ENCODE measurements at regions not wholly inside any gene's neighbourhood (a gene's known extent, or its start where the extent isn't known, plus 50 kb on each side); places are given as distances from the start of the nearest gene placed in this dataset.

DNA sequence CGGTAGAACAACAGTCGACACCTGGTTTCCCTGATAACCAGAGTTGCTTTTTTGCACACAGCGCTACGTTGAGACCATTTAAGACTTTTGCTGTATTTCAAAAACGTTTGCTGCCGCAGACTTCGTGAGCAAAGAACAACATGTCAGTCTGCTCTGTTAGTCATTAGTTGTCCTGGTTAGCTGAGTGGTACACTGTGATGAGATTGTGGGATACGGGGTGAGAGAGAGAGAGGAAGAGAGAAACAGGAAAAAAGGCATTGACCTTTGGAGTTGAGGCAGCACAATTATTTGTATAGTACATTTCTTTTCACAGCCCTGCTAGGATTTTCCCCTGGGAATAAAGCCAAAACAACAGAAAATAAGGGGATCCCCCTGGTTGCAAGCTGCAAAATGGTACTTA, 306.1 kb upstream of the WWC1 start:
- in situ Hi-C loops (cut with MboI; ENCODE audit: low pct_unique_long_range_greater_than_20kb, low sequenced_read_pairs), result no loop called here
- no peak for DNase-seq

DNA sequence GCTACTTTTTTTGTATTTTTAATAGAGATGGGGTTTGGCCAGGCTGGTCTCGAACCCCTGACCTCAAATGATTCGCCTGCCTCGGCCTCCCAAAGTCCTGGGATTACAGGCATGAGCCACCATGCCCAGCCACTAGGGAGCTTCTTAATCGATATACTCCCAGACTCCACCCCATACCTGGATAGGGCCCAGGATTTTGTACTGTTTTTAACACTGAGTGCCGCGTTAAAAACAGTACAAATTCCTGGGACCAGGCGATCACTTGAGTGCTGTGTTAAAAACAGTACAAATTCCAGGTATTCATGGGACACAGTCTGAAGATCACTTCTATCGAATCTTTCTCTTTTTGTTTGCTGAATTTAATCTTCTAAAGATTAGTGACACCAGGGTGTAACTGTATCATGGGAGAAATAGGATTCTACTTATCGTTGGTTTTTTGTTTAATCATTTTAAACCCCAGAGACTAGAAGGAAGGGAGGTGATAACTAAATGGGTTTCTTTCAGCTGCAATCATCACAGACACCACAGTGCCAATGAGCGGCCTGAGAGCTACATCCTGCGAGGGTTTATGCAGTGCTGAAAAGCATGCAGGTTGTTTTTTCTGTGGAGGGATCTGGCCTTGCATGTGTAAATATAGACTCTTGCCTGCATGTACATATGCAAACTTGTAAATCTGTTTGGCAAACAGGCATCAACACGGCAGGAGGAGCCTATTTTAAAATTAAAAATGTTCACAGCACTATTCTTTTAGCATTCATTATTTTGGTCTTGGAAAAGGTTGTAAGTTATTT, 303.8 kb upstream of the WWC1 start:
- in situ Hi-C loops (cut with MboI; ENCODE audit: low pct_unique_long_range_greater_than_20kb, low sequenced_read_pairs), result no loop called here
- DNase-seq, result no peak

DNA sequence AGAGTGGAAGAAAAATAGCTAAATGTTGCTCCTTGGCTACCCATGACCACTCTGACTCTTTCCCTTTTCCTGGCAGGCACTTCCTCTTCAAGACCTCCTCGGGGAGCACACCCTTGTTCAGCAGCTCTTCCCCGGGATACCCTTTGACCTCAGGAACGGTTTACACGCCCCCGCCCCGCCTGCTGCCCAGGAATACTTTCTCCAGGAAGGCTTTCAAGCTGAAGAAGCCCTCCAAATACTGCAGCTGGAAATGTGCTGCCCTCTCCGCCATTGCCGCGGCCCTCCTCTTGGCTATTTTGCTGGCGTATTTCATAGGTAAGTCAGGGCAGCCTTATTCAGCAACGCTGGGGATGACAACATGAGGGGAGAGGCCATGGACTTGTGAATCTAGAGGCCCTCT, 298.6 kb upstream of the WWC1 start:
- no peak for DNase-seq
- in situ Hi-C loops (cut with MboI; ENCODE audit: low pct_unique_long_range_greater_than_20kb, low sequenced_read_pairs), result no loop called here

DNA sequence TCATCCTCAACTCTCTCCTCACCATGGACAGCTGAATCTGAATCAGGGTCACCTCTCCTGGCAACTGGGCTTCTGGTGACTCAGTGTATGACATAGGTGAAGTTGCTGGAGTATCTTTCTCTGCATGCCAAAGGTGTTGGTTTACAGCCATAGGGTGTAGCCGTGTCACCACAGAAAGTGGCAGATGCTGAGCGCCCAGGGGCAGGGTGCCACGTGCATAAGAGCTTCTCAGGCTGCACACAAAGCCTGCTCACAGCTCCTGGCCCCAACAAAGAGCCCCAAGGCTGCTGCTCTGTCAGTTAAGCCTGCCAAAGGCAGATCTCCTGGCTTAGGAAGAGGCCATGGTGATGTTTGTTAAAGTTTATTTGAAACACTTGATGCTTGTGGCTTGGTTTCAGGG, 297.7 kb upstream of the WWC1 start:
- no peak for DNase-seq

DNA sequence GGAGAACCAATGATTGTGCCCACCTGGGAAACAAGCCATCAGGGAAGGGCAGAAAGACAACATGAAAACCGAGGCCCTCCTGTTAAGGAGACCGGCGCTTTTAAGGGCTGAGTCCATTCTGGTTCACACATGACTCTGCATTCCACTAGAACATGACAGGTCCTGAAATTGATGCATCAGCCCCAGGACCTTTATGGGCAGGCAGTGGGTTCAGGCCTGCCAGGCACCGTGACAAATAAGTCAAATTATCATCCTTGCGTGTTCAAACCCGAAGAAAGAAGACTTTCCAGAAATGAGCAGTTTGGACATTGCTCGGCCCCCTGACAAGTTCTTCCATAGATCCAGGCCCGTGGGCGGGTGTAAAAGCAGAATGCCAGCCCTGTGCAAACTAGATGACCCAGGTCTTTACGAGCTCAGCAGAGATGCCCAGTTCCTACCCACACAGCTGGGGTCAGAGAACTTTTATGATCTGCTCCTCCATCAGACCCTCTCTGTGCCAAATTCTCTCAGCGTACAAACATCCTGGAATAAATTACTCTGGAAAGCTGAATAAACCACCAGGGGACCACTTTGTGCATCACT, 295.5 kb upstream of the WWC1 start:
- in situ Hi-C loops (cut with MboI; ENCODE audit: low pct_unique_long_range_greater_than_20kb, low sequenced_read_pairs), result no loop called here
- no peak for DNase-seq

More for the DNA sequence above, 297.7 kb upstream of the WWC1 start:
- in situ Hi-C loops (cut with MboI; ENCODE audit: low pct_unique_long_range_greater_than_20kb, low sequenced_read_pairs), result no loop called here

DNA sequence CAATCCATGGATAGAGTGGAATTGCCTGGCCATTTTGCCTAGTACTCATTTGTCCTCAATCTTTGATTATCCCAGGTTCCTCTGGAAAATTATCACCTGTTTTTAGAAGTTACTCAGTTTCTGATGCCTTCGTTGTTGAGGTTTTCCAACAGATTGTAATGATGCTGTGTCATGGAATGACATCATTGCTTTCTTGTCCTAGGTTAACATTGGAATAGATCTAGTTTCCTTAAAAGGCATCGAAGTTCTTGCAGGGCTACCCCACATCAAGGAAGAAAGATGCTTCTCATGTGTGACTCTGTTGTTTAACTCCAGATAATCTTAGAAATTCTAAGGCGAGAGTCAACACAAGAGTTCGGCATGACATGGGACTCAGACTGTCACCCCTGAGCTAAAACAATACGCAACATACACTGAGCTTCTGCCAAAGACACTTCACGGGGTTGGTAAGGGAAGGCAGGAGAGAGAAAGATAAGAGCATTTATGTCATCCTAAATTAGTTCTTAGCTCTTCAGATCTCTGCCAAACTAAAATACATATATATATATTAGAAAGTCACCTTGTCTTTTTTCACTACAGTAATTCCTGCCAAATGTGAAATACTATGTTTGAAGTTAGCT, 293.2 kb upstream of the WWC1 start:
- no peak for DNase-seq
- in situ Hi-C loops (cut with MboI; ENCODE audit: low pct_unique_long_range_greater_than_20kb, low sequenced_read_pairs), result no loop called here

DNA sequence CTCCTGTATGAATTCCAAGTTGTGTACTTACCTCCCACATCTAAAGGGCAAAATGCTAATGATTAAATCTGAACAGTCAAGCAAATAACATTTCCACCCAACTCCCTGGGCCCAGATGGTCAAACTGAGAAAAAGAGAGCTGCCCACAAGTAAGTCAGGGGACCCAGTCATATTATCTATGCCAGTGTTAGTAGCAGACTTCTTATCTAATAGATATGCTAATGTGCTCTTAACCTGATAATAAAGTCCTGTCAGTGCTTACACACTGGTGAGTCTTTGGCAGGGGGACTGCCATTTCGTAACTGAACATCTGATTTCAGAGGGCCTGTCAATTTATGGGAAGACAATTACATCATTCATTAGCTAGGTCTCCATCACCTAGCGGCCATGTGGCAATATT, 292.3 kb upstream of the WWC1 start:
- in situ Hi-C loops (cut with MboI; ENCODE audit: low pct_unique_long_range_greater_than_20kb, low sequenced_read_pairs), result no loop called here
- no peak for DNase-seq

DNA sequence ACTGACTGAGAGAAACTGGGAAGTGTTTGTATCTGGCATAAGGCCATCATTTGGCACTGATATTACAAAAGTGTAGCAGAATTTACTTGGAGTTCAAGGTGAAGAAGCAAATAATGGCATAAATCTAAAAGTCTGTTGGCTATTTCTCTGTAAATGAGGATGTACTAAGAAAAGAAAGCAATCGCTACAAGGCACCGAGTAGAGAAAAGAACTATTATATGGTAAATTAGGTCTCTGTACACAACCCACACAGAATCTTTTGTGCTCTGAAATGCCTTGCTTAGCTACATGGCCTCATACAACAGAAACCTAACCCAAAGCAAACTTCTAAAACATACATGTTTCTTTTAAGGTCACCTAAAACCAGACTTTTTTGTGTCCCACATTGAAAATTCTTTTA, 290.1 kb upstream of the WWC1 start:
- DNase-seq, result no peak
- in situ Hi-C loops (cut with MboI; ENCODE audit: low pct_unique_long_range_greater_than_20kb, low sequenced_read_pairs), result no loop called here

DNA sequence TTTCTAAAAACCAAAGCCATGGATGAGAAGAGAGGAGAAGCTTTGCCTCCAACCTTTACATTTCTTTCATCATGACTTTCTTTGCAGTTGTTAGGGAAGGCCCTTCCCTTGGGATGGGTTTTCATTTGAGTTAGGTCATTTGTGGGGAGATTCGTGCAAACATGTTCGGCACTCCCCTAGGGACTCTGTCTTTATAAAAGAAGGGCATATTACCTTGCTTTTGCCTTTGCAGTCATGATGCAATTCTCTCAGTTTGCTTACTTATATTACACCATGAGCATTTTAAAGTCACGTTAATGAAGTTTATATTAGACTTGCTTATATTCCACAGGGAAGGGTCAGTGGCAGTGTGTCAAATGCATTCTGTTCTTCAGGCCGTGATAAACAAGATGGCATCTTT, 289.3 kb upstream of the WWC1 start:
- in situ Hi-C loops (cut with MboI; ENCODE audit: low pct_unique_long_range_greater_than_20kb, low sequenced_read_pairs), result no loop called here

DNA sequence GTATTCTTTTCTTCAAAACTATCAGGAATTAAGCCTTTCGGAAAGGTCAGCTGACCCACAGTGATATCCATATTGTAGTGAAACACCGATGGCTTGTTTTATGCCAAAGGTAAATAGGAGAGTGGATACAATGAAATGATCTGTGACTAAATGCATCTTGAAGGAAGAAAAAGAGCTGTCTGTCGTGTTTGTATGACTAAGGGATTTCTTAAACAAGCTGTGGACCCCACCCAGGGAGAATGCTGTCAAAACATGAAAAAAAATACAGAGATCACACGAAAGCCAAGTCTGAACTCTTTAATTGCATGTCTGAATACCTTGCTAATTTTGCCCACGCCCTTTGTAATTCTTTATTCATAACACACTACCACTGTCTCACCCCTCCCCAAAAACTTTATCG, 286.4 kb upstream of the WWC1 start:
- in situ Hi-C loops (cut with MboI; ENCODE audit: low pct_unique_long_range_greater_than_20kb, low sequenced_read_pairs), result no loop called here
- DNase-seq, result no peak

More for the DNA sequence above, 289.3 kb upstream of the WWC1 start:
- no peak for DNase-seq

DNA sequence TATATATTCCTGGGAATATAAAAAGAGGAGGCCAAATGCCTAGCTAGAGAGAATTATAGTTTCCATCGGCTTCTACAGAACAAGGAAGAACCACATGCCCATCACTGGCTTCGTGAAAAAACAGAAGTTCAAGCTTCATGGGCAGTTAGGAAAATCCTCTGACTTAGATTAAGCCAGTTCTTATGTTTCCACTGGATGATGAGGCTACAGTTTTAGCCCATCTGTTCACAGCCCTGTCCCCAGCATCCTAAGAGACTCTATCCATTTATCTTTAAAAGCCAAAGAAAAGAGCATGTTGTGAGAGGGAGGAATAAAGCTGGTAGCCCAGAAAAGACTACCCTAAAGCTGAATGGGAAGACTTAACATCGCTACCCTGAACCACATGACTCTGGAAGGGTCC, 285.5 kb upstream of the WWC1 start:
- DNase-seq, result no peak
- in situ Hi-C loops (cut with MboI; ENCODE audit: low pct_unique_long_range_greater_than_20kb, low sequenced_read_pairs), result no loop called here

DNA sequence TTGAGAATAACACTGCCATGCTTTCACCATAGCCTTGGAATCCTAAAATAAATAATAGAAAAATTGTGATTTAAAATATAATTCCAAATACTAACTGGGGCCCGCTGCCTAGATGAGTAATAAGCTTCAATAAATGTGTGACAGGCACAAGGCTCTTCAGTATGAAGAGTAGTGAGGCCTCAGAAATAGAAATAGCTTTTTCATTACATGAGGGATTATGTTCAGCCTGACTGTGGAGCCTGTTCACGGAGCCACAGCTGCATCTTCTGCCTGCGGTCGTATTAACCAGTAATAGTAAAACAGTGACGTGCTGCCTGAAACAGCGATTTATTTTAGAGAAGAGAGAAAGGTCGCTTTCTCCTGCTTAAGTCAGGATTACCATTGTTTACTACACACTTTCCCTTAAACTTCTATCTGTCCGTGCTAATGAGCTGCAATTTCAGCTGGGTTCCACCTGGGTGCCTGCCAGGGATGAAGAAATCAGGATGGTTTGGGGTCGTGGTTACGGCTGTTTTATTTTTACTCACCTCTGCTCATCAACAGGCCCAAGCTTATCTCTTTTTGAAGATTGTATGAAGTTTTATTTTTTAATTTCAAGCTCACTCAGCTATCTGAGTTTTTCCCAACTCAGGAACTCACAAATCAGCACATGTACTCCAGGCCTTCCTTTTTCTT, 284.9 kb upstream of the WWC1 start:
- no peak for DNase-seq
- in situ Hi-C loops (cut with MboI; ENCODE audit: low pct_unique_long_range_greater_than_20kb, low sequenced_read_pairs), result no loop called here

DNA sequence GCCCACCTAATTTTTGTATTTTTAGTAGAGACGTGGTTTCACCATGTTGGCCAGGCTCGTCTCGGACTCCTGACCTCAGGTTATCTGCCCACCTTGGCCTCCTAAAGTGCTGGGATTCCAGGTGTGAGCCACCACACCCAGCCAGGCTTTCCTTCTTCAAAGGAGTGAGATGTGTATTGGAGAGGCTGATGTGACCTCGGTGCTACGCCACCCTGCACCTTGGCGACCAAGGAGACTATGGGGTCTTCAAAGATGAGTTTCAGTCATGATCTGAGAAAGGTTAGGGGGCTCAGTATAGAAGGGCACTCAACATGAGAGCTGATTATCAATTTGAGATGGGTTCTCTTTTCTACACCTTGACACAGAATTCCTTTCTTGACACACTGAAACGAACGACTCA, 284.2 kb upstream of the WWC1 start:
- in situ Hi-C loops (cut with MboI; ENCODE audit: low pct_unique_long_range_greater_than_20kb, low sequenced_read_pairs), result no loop called here
- no peak for DNase-seq

DNA sequence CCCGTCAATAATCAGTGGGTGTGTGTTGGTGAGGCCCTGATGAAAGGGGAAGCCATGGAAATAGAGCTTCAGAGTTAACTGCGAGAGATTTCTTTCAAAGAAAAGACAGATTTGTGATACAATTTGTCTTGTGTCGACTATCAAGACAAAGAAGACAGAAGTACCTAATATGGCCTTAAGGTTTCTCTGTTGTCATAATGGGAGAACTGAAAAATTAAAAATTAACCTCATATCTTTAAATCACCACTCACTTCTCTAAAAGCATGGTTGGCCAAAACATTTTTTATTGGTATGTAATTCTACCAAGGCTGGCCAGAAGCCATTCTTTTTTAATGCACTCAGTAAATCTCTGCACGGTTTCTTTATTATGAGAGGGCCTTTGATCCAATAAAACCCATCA, 282.9 kb upstream of the WWC1 start:
- in situ Hi-C loops (cut with MboI; ENCODE audit: low pct_unique_long_range_greater_than_20kb, low sequenced_read_pairs), result no loop called here
- DNase-seq, result no peak

DNA sequence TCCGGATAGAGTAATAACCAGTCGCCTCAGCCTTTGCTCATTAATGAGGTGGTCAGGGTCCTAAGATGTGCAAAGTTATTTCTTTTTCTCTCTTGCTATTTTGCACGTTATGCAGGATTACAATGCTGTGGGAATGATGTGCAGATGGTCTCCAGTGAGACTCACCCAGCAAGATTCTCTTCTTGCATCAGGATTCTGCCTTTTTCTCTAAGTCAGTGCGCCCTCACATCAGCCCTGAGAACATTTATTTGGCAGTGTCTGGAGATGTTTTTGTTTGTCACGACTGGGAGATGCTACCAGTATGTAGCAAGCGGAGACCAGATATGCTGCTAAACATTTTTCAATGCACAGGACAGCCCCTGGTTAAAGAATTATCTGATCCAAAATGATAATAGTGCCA, 280.3 kb upstream of the WWC1 start:
- DNase-seq, result no peak
- in situ Hi-C loops (cut with MboI; ENCODE audit: low pct_unique_long_range_greater_than_20kb, low sequenced_read_pairs), result no loop called here

DNA sequence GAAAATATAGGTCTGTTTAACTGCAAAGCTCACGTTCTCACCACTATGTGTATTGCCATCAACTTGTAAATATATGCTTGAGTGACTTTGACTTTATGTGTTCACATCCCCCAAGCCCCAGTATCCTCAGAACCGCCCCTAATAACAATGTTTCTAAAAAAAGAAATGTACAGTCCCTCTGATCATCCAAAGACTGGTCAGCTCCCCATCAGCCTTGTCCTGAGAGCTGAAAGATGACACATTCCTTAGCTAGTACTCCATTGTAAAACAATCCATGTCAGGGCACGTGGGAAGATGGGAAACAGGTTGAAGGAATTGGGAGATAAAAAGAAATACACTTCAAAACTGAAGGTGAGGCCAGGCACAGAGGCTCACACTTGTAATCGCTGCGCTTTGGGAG, 279.4 kb upstream of the WWC1 start:
- in situ Hi-C loops (cut with MboI; ENCODE audit: low pct_unique_long_range_greater_than_20kb, low sequenced_read_pairs), result no loop called here

DNA sequence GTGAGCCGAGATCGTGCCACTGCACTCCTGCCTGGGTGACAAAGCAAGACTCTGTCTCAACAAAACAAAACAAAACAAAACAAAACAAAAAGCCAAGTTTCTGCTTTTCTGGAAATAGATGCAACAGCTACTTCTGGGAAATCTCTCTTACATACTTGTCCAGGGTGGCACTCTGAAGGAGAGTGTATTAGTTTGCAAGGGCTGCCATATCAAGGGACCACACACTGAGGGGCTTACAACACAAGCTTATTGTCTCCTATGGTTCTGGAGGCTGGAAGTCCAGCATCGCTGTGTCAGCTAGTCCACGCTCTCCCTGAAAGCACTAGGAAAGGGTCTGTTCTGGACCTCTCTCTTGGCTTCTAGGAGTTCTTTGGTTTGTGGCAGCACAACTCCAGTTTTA, 277.9 kb upstream of the WWC1 start:
- DNase-seq, result no peak
- in situ Hi-C loops (cut with MboI; ENCODE audit: low pct_unique_long_range_greater_than_20kb, low sequenced_read_pairs), result no loop called here

More for the DNA sequence above, 279.4 kb upstream of the WWC1 start:
- no peak for DNase-seq

DNA sequence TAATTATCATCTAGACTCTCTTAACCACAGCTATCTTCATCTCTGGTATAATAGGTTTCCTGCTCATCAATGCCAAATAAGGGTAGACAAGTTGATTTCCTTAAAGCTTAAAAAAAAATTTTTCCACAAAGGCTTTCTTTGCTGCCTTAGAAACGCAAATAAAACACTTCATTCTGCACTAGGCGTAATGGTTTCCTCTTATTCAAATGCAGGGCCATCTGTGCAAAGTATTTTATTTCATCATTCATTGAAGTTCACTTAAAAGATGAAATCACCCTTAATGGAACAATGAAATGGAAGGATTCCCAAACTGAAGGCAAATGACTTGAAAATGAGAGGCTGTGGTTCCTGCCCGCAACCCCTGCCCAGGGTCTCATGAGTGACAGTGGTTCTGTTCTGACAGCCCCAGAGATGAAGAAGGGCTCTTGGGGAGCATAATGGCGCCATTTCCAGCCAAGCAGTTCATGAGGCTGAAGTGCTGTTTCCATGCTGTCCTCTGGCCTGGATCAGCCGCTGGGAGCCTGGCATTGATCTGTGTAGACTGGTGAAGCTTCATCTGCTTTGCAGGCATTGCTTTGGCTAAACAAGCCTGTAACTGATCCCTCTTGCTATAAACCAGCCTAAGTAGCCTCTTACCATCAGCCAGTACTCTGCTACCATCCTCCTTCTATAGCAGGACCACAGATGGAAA, 276.9 kb upstream of the WWC1 start:
- no peak for DNase-seq
- in situ Hi-C loops (cut with MboI; ENCODE audit: low pct_unique_long_range_greater_than_20kb, low sequenced_read_pairs), result no loop called here

DNA sequence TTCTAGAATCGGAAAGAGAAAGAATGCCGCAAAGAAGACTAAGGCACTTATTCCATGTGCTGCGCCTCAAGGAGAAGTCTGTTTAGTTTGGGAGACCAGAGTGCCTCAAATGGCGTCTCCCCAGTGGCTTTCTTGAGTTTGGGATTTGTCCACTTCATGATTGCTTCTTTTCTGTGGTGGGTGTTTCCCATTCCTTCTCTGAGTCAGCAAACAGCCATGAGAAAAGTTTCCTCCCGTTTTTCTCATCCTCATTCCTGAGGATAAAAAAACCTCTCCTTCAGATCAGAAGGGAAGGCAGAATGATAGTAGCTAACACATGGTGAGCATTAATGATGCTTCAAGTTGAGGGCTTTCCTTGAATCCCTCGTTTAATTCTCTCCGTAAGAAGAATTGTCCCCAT, 275.9 kb upstream of the WWC1 start:
- no peak for DNase-seq
- in situ Hi-C loops (cut with MboI; ENCODE audit: low pct_unique_long_range_greater_than_20kb, low sequenced_read_pairs), result no loop called here

DNA sequence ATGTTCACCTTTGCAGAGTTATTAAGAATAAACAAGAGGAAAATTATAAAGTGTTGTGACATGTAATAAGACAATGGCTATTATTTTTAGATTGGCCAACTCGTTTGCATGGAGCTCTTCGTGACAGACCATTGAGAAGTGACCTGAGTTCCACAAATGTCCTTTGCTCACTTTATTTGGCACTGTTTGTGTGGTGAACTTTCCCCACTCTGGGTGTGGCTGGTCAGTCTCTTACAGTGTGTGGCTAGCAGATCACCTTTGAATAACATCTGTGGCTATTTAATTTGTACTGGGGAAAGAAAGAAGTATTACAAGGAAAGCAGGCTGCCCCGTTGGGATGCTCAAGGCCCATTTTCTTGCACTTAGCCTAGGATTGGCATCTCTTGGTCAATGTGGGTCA, 274.1 kb upstream of the WWC1 start:
- in situ Hi-C loops (cut with MboI; ENCODE audit: low pct_unique_long_range_greater_than_20kb, low sequenced_read_pairs), result no loop called here
- no peak for DNase-seq

Data from KBM-7 (cell line).